ENCODE measurements at regions not wholly inside any gene's neighbourhood (a gene's known extent, or its start where the extent isn't known, plus 50 kb on each side); places are given as distances from the start of the nearest gene placed in this dataset.

- no peak for TF ChIP-seq POLR2A (IDR thresholded peaks at IDR 0.05; ENCODE audit: low read length)
- no peak for TF ChIP-seq GATA1 (IDR thresholded peaks at IDR 0.05; ENCODE audit: low read depth, low read length)
Measured at GRCh38 chr6:18314317-18314997, 50.1 kb upstream of the DEK start.
